ENCODE measurements at regions not wholly inside any gene's neighbourhood (a gene's known extent, or its start where the extent isn't known, plus 50 kb on each side); places are given as distances from the start of the nearest gene placed in this dataset.

DNA sequence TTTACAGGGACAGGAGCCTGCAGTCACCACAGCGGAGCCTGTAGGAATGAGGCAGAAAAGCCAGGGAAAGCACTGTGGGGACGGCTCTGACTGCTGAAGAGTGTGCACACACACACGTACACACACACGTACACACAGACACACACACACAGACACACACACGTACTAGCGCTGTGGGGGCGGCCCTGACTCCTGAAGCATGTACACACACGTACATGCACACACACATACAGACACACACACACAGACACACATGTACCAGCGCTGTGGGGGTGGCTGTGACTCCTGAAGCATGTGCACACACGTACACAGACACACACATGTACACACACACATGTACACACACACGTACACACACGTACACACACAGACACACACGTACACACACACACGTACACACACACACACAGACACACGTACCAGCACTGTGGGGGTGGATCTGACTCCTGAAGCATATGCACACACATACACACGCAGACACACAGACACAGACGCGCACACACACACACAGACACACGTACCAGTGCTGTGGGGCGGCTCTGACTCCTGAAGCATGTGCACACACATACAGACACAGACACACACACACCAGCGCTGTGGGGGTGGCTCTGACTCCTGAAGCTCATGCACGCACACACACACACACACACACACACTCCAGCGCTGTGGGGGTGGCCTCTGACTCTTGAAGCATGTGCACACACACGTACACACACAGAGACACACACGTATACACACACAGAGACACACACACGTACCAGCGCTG is 127.3 kb downstream of the DLL1 start:
- no peaks in the 10 kb centered on the region for H3K4me1 Mint-ChIP-seq
- peak overlapping the region in 1 of 3 donors; percentile 56 for H3K27ac Mint-ChIP-seq
- no peaks in the 10 kb centered on the region for H3K36me3 ChIP-seq (ENCODE audit: control insufficient read depth, insufficient read depth, low read length)
- no peak overlapping the region for H3K27ac ChIP-seq (ENCODE audit: insufficient read depth, low read length, poor library complexity, severe bottlenecking)
- no peaks in the 10 kb centered on the region for H3K9me3 ChIP-seq (ENCODE audit: control insufficient read depth in 2 of 2, low read length in 2 of 2)
- no peak overlapping the region for H3K4me3 Mint-ChIP-seq
- ATAC-seq (ENCODE audit: low read depth in 2 of 2) (no peak), DNase-seq (no peak)
- H3K36me3 Mint-ChIP-seq = no peaks in the 10 kb centered on the region
- no peaks in the 10 kb centered on the region for H3K4me1 ChIP-seq (ENCODE audit: control insufficient read depth, insufficient read depth, low read length, poor library complexity, severe bottlenecking)
- peaks cover 0 to 11% (median 0%) of the 10 kb centered on the region in 7 donors for H3K9me3 Mint-ChIP-seq
- no peaks in the 10 kb centered on the region for H3K27me3 Mint-ChIP-seq
- no peaks in the 10 kb centered on the region for H3K27me3 ChIP-seq (ENCODE audit: control insufficient read depth, insufficient read depth, low read length)
- no peak overlapping the region for H3K4me3 ChIP-seq (ENCODE audit: low read depth, low read length)

DNA sequence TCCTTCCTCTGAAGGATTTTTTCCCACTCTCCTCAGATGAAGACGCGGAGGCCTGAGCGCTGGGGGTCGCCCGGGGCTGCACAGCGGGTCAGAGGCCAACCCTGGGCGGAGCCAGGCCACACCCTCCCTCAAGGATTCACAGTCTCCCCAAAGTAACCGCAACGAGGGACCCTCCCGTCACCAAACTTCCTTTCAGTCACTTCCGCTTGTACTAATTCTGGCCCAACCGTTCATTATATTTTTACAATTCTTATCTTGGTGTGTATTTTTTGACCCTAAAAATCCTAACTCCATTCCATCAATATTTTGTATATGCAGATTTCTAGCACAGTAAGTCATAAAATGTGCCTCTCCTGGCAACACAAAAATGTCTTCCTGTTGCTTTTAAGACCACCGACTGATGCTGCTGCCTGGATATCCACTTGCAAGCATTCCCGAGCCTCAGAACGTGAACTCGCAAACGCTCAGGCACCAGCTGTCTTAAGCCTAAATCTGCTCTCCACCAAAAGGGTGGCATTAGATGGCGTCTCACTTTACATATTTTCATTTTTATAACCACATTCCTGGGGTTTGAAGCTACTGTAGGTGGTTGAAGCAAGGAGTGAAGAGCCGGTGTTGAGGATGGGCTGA is 128.0 kb downstream of the DLL1 start:
- Mint-ChIP-seq H3K4me1 (no peaks in the 10 kb centered on the region), H3K9me3 (peaks cover 0 to 9% (median 0%) of the 10 kb centered on the region in 7 donors), H3K36me3 (no peaks in the 10 kb centered on the region), H3K27me3 (no peaks in the 10 kb centered on the region), H3K4me3 (peak overlapping the region in 1 of 4 donors; percentile 15), H3K27ac (peak overlapping the region in 1 of 3 donors; percentile 45)
- ATAC-seq (ENCODE audit: low read depth in 2 of 2) (no peak), DNase-seq (no peak)
- H3K27me3 ChIP-seq (ENCODE audit: control insufficient read depth, insufficient read depth, low read length) = no peaks in the 10 kb centered on the region
- no peak overlapping the region for H3K27ac ChIP-seq (ENCODE audit: insufficient read depth, low read length, poor library complexity, severe bottlenecking)
- no peak overlapping the region for H3K4me3 ChIP-seq (ENCODE audit: low read depth, low read length)
- no peaks in the 10 kb centered on the region for H3K4me1 ChIP-seq (ENCODE audit: control insufficient read depth, insufficient read depth, low read length, poor library complexity, severe bottlenecking)
- H3K36me3 ChIP-seq (ENCODE audit: control insufficient read depth, insufficient read depth, low read length) = no peaks in the 10 kb centered on the region
- H3K9me3 ChIP-seq (ENCODE audit: control insufficient read depth in 2 of 2, low read length in 2 of 2) = no peaks in the 10 kb centered on the region

DNA sequence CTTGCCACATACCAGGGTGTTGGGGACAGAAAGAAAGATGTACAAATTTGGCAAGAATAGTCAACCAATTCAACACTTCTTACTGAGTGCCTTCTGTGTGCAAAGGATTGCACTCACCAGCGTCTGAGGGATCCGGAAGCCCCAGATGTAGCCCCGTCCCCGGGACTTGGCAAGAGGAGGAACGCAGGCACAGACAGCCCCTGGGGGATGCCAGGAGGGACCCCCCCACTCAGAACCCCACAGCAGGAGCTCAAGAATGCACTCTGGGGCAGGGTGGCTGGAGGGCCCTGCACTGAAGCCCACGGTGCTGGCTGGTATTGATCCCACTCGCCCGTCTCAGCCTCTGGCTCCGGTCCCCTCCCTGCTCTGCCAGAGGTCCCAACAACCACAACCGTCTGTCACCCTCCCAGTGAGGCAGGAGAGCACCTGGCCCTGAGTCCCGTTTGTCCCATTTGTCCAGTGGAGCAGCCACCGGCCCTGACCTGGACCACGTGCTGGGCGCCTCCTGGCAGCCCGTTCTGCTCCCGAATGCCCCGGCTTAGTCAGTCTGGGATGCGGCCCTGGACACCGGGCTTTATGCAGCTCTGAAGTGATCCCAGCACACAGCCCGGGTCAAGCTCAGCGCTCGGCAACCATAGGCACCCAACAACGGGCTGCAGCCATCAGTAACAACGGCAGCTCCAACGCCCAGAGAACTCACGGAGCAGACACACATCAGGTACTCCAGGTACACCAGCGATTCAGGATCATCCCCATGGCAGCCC is 128.7 kb downstream of the DLL1 start:
- no peak overlapping the region for H3K27ac ChIP-seq (ENCODE audit: insufficient read depth, low read length, poor library complexity, severe bottlenecking)
- no peak overlapping the region for H3K4me3 ChIP-seq (ENCODE audit: low read depth, low read length)
- H3K36me3 Mint-ChIP-seq = no peaks in the 10 kb centered on the region
- peaks cover 0 to 9% (median 0%) of the 10 kb centered on the region in 7 donors for H3K9me3 Mint-ChIP-seq
- H3K4me3 Mint-ChIP-seq = no peak overlapping the region
- no peaks in the 10 kb centered on the region for H3K27me3 ChIP-seq (ENCODE audit: control insufficient read depth, insufficient read depth, low read length)
- H3K9me3 ChIP-seq (ENCODE audit: control insufficient read depth in 2 of 2, low read length in 2 of 2) = no peaks in the 10 kb centered on the region
- H3K27ac Mint-ChIP-seq = no peak overlapping the region
- DNase-seq = no peak
- no peaks in the 10 kb centered on the region for H3K27me3 Mint-ChIP-seq
- H3K4me1 Mint-ChIP-seq = no peaks in the 10 kb centered on the region
- ATAC-seq (ENCODE audit: low read depth in 2 of 2) = no peak
- no peaks in the 10 kb centered on the region for H3K4me1 ChIP-seq (ENCODE audit: control insufficient read depth, insufficient read depth, low read length, poor library complexity, severe bottlenecking)
- H3K36me3 ChIP-seq (ENCODE audit: control insufficient read depth, insufficient read depth, low read length) = no peaks in the 10 kb centered on the region

- Mint-ChIP-seq H3K27ac (no peak overlapping the region), H3K4me1 (no peaks in the 10 kb centered on the region), H3K27me3 (no peaks in the 10 kb centered on the region), H3K36me3 (no peaks in the 10 kb centered on the region), H3K4me3 (no peak overlapping the region), H3K9me3 (peaks cover 0 to 9% (median 0%) of the 10 kb centered on the region in 7 donors)
- Histone ChIP-seq H3K4me3 (ENCODE audit: low read depth, low read length) (no peak overlapping the region), H3K27me3 (ENCODE audit: control insufficient read depth, insufficient read depth, low read length) (no peaks in the 10 kb centered on the region), H3K9me3 (ENCODE audit: control insufficient read depth in 2 of 2, low read length in 2 of 2) (no peaks in the 10 kb centered on the region), H3K36me3 (ENCODE audit: control insufficient read depth, insufficient read depth, low read length) (no peaks in the 10 kb centered on the region), H3K4me1 (ENCODE audit: control insufficient read depth, insufficient read depth, low read length, poor library complexity, severe bottlenecking) (no peaks in the 10 kb centered on the region), H3K27ac (ENCODE audit: insufficient read depth, low read length, poor library complexity, severe bottlenecking) (no peak overlapping the region)
- ATAC-seq (ENCODE audit: low read depth in 2 of 2) (no peak), DNase-seq (no peak)
Observed at GRCh38 chr6:170160628-170161611, 130.0 kb downstream of the DLL1 start.

GRCh38 chr6:170160031-170160627 is 130.7 kb downstream of the DLL1 start:
- Mint-ChIP-seq H3K27me3 (no peaks in the 10 kb centered on the region), H3K27ac (no peak overlapping the region), H3K4me1 (no peaks in the 10 kb centered on the region), H3K36me3 (no peaks in the 10 kb centered on the region), H3K4me3 (no peak overlapping the region), H3K9me3 (peaks cover 0 to 9% (median 0%) of the 10 kb centered on the region in 7 donors)
- DNase-seq (no peak), ATAC-seq (ENCODE audit: low read depth in 2 of 2) (no peak)
- Histone ChIP-seq H3K4me1 (ENCODE audit: control insufficient read depth, insufficient read depth, low read length, poor library complexity, severe bottlenecking) (no peaks in the 10 kb centered on the region), H3K9me3 (ENCODE audit: control insufficient read depth in 2 of 2, low read length in 2 of 2) (no peaks in the 10 kb centered on the region), H3K27ac (ENCODE audit: insufficient read depth, low read length, poor library complexity, severe bottlenecking) (no peak overlapping the region), H3K36me3 (ENCODE audit: control insufficient read depth, insufficient read depth, low read length) (no peaks in the 10 kb centered on the region), H3K4me3 (ENCODE audit: low read depth, low read length) (no peak overlapping the region), H3K27me3 (ENCODE audit: control insufficient read depth, insufficient read depth, low read length) (no peaks in the 10 kb centered on the region)

GRCh38 chr6:170159022-170159965 is 131.6 kb downstream of the DLL1 start:
- no peaks in the 10 kb centered on the region for H3K27me3 Mint-ChIP-seq
- no peak for DNase-seq
- Histone ChIP-seq H3K4me1 (ENCODE audit: control insufficient read depth, insufficient read depth, low read length, poor library complexity, severe bottlenecking) (no peaks in the 10 kb centered on the region), H3K36me3 (ENCODE audit: control insufficient read depth, insufficient read depth, low read length) (no peaks in the 10 kb centered on the region), H3K27me3 (ENCODE audit: control insufficient read depth, insufficient read depth, low read length) (no peaks in the 10 kb centered on the region), H3K9me3 (ENCODE audit: control insufficient read depth in 2 of 2, low read length in 2 of 2) (no peaks in the 10 kb centered on the region), H3K27ac (ENCODE audit: insufficient read depth, low read length, poor library complexity, severe bottlenecking) (no peak overlapping the region), H3K4me3 (ENCODE audit: low read depth, low read length) (no peak overlapping the region)
- H3K4me1 Mint-ChIP-seq = no peaks in the 10 kb centered on the region
- ATAC-seq (ENCODE audit: low read depth in 2 of 2) = no peak
- no peak overlapping the region for H3K27ac Mint-ChIP-seq
- no peak overlapping the region for H3K4me3 Mint-ChIP-seq
- H3K36me3 Mint-ChIP-seq = no peaks in the 10 kb centered on the region
- H3K9me3 Mint-ChIP-seq = peaks cover 0 to 9% (median 0%) of the 10 kb centered on the region in 7 donors
